DMS53 treated with DMSO at 0.1 percent for 48 hours (cell line): ENCODE measurements at regions not wholly inside any gene's neighbourhood (a gene's known extent, or its start where the extent isn't known, plus 50 kb on each side); places are given as distances from the start of the nearest gene placed in this dataset.
"Not testable (repeated sequence)": the region's sequence is repeated elsewhere in the genome, so short reads cannot be mapped to it uniquely, and the experiment has no call there.

Experiments
- DNase-seq: peaks from one replicate; lab custom pipeline; 2025; ENCODE audit not compliant: unreplicated experiment; lab: John Stamatoyannopoulos, UW

- not testable (repeated sequence) for DNase-seq
Measured at GRCh38 chr9:104195142-104195541, 101.0 kb downstream of the SMC2 start.

GRCh38 chr9:104200456-104200994 lies 106.4 kb downstream of the SMC2 start:
- DNase-seq = no peak

DNA sequence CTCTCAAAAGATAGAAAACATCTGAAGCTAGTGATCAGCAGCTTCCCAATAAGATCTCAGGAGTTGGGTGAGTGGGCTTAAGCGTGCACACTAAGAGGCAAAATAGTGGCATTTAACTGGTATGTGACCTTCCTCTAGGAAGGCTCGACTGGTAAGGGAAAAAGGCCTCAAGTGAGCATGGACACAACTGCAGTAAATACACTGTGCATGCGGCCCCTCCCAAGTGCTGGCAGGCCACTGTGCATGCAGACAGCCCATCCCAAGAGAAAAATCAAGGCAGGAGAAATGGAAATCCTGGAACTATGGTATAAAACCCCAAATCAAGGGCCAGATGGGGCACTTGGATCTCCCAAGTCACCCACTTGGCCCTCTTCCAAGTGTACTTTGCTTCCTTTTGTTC lies 112.7 kb downstream of the SMC2 start:
- no peak for DNase-seq

GRCh38 chr9:104209387-104209786 lies 115.3 kb downstream of the SMC2 start:
- DNase-seq = no peak

- DNase-seq = no peak
Measured at GRCh38 chr9:104227108-104227507, 133.0 kb downstream of the SMC2 start.

DNA sequence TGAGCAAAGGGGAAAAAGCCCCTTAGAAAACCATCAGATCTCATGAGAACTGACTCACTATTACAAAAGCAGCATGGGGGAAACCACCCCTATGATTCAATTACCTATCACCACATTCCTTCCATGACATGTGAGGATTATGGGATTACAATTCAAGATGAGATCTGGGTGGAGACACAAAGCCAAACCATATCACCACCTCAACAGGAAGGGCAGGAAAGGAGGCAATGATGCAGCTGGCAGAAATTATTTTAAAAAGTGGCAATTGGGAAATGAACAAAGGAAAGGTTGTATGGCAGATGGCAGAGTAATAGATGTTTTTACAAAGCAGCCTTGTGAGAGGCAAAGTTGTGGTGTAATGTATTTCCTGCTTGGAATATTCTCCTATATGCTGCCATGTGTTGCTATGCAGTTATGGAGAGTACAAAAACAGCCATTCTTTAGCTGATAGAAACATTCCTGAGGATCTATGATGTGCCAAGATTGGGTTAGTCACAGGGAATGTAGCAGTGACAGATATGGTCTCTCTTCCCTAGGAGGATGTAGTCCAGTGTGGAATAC lies 138.8 kb downstream of the SMC2 start:
- no peak for DNase-seq

DNA sequence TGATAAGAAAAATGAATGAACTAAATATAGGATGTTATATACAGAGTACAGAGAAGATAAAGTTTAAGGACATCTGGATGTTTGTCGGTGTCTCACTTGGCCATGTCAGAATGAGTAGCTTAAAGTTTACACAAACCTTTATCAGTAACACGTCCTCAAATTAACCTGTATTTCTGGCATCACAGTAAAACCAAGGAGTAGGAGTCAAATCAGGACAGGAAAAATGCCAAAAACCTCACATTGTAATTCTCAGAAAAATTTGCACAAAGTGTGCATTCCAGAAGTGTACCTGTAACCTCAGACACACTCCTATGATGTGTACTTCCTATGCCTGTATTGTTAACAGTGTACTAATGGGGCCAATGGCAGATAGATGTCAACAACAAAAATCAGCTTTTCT lies 139.3 kb downstream of the SMC2 start:
- DNase-seq = no peak

DNA sequence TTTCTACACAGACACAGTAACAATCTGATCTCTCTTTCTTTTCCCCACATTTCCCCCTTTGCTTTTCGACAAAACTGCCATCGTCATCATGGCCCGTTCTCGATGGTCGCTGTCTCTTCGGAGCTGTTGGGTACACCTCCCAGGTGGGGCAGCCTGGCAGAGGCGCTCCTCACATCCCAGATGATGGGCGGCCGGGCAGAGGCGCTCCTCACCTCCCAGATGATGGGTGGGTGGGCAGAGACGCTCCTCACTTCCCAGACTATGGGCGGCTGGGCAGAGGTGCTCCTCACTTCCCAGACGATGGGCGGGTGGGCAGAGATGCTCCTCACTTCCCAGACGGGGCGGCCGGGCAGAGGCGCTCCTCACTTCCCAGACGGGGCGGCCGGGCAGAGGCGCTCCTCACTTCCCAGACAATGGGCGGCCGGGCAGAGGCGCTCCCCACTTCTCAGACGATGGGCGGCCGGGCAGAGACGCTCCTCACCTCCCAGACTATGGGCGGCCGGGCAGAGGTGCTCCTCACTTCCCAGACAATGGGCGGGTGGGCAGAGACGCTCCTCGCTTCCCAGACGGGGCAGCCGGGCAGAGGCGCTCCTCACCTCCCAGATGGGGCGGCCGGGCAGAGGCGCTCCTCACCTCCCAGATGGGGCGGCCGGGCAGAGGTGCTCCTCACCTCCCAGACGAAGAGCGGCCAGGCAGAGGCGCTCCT lies 140.7 kb downstream of the SMC2 start:
- DNase-seq = not testable (repeated sequence)

- not testable (repeated sequence) for DNase-seq
Measured at GRCh38 chr9:104235347-104236120, 141.4 kb downstream of the SMC2 start.

GRCh38 chr9:104238668-104239067 lies 144.6 kb downstream of the SMC2 start:
- no peak for DNase-seq

DNA sequence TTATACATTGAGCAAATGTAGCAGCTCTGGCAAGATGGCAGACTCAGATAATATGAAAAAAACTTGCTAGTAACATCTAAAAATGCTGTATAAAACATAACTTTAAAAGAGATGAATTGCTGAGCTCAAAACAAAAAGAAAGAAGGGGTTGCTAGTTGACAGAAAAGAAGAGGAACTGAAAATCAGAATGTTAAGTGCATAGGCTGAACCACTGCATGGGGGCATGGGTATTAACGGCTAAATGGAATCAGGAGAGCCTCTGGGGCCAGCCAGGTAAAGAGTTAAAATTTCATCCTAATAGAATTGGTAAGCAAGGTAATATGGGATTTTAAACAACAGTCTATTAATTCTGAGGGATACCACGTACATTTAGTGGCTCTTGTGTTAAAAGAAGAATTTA lies 146.8 kb downstream of the SMC2 start:
- DNase-seq = no peak

GRCh38 chr9:104245925-104246324 lies 151.8 kb downstream of the SMC2 start:
- no peak for DNase-seq

DNA sequence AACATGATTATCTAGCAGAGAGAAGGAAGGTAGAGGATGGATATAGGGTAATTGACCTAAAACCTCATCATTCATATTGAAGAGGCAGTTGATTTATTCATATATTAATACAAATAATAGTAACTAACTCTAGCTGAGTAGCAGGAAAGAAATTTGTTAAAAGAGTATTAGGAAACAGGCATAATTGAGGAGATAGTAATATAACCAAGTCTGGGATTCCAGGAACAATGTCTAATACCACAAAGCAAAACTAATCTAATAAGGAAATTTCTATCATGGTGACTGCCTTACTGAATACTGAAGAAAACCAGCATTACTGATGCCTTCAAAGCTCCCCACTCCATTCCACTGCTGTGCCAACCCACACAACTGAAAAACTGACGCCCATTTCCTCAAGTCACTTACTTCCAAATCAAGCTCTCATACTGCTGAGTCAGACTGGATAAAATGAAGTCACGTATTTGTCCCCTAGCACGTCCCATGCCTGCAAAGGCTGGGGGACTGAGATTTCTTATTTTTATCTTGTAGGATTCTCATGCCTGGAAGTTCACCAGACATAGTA lies 153.9 kb downstream of the SMC2 start:
- DNase-seq = no peak

- DNase-seq = no peak
Measured at GRCh38 chr9:104256031-104256695, 162.1 kb downstream of the SMC2 start.

DNA sequence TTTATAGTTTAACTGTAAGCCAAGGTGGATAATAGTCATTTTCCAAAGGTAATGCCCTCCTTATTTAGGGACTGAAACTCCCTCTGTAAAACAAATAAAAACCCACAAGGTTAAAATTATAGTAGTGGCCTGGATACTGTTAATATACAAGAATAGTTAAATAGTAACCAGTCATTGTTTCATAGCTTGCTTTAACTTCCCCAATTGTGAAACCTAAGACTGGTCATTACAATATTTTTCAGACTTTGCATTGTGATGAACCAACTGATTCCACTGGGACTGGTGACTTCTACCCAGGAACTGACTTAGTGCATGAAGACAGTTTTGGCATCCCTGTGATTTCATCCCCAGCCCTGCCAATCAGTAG lies 162.6 kb downstream of the SMC2 start:
- no peak for DNase-seq

DNA sequence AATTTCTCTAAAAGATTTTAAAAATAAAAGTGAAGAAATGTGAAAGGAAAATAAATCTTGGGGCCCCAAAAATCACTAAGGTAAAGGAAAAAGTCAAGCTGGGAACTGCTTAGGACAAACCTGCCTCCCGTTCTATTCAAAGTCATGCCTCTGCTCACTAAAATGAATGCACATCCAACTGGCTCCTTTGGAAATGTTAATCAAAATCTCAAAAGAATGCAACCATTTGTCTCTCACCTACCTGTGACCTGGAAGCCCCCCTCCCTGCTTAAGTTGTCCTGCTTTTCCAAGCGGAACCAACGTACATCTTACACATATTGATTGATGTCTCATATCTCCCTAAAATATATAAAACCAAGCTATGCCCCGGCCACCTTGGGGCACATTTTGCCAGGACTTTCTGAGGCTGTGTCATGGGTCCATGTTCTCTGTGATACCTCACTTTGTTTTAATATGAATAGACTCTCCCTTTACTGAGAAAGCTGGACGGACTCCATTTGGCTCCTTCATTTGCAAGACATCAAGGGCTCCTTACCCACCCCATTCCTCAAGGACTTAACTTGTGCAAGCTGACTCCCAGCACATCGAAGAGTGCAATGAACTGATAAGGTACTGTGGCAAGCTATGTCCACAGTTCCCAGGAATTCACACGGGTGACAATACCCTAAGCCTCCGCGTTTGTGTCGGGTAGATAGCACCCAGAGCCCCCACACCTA lies 164.3 kb downstream of the SMC2 start:
- no peak for DNase-seq

GRCh38 chr9:104260004-104260403 lies 165.9 kb downstream of the SMC2 start:
- no peak for DNase-seq

- no peak for DNase-seq
Measured at GRCh38 chr9:104263942-104264341, 169.8 kb downstream of the SMC2 start.

DNA sequence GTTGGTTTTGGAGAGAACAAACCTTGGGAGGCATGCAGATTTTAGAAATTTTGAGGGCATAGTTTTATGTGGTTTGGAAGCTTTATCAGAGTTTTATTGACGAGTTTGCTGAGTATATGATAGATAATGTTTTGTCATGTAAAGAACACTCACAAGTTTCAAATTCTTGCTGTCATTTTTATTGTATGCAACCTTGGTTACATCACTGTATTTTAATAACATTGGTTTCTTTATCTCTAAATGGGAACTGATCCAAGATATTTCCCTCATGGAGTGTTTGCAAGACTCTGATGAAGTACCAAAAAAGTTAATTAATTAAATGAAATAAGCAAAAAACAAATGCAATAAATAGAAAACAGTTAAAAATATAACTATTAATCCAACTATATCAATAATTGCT lies 170.3 kb downstream of the SMC2 start:
- DNase-seq = no peak

- no peak for DNase-seq
Measured at GRCh38 chr9:104269374-104269773, 175.3 kb downstream of the SMC2 start.
